GM21360 (cell line): ENCODE measurements at regions not wholly inside any gene's neighbourhood (a gene's known extent, or its start where the extent isn't known, plus 50 kb on each side); places are given as distances from the start of the nearest gene placed in this dataset.
"Not testable (repeated sequence)": the region's sequence is repeated elsewhere in the genome, so short reads cannot be mapped to it uniquely, and the experiment has no call there.

Source experiments
- ATAC-seq: cut with Tn5 transposase; IDR thresholded peaks from one replicate; pipeline ENCODE4 v1.9.1; 2021; ENCODE audit warnings: mild to moderate bottlenecking, moderate library complexity; ENCODE audit not compliant: unreplicated experiment

GRCh38 chr5:159497221-159497620 lies 166.9 kb upstream of the IL12B start:
- no peak for ATAC-seq

DNA sequence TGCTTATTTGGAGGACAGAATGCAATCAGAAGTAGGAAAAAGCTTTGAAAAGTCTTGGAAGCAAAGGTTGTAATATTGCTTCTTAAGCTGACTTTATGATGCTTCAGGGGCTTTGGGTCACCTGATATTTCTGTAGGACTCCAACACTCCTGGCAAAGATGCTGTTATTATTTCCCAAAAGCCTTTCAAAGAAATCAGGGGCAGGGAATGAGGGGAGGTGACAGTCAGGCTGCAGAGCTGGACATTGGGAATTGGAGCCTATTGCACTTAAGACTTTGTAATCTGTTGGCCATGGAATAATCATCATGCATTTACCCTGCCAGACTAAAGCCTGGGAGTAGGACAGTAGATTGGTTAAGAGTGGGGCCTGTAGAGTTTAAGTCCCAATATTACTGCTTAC lies 168.3 kb upstream of the IL12B start:
- no peak for ATAC-seq

DNA sequence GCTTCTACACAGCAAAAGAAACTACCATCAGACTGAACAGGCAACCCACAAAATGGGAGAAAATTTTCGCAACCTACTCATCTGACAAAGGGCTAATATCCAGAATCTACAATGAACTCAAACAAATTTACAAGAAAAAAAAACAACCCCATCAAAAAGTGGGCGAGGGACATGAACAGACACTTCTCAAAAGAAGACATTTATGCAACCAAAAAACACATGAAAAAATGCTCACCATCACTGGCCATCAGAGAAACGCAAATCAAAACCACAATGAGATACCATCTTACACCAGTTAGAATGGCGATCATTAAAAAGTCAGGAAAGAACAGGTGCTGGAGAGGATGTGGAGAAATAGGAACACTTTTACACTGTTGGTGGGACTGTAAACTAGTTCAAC lies 171.8 kb upstream of the IL12B start:
- ATAC-seq, result not testable (repeated sequence)

DNA sequence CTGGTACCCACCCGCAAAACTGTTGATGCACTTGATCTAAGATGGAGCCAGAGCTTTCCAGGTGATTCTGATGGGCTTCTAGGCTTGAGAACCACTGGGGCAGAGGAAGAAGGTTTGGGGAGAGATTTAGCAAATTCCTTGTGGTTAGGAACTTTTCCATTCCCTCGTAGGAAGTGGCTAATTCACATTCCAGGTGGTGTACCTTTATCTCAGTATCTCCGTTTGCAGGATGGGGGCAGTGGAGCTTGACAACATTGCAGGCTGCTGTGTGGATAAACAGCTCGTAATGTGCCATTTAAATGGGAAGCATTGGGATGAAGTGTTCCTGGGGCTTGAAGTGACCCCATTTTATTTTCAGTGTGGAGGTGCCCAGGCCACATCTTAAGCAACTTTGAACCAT lies 172.9 kb upstream of the IL12B start:
- ATAC-seq, result no peak

DNA sequence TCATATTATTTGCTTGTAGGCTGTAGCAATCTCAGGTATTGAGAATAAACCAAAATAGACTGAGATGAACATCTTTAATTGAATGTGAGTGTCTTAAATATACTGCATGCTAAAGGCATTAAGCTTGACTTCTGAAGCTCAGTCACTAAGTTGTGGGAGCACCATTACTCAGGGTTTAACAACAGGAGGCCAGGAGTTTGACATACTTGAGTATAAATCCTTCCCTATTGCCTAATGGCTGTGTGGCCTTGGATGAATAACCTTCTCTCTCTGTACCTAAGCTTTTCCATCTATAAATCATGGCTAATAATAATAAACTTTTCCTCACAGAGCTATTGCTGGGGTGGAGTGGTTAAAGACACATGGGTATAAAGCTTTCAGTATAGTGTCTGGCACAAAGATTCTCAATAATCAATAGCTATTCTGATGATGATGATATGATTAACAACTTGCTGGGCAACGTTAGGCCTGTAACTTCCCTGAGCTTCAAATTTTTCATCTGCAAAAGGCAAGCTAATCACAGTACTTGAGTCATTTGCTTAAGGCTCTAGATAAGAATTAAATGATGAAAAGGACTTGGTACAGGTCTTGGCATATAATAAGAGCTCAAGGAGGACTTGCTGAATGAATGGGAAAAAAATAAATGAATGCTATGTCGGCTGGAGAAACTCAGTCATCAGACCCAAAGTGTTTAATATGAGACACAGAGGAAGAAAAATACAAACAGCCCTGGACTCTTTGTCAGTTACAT lies 174.0 kb upstream of the IL12B start:
- no peak for ATAC-seq

- no peak for ATAC-seq
Measured at GRCh38 chr5:159504857-159505304, 174.6 kb upstream of the IL12B start.

DNA sequence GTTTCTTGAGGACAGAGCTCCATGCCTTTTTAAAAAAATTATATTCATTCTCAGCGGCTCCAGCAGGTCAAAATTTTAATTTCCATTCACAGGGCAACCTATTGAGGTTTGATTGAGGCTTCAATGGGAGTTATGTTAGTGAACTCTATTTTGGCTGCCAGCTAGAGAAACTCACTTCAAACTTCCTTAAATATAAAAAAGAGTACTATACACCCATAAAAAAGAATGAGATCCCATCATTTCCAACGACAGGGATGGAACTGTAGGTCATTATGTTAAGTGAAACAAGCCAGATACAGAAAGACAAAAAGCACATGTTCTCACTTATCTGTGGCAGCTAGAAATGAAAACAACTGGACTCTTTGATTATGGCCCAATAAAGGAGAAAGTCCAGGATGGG lies 176.8 kb upstream of the IL12B start:
- no peak for ATAC-seq

DNA sequence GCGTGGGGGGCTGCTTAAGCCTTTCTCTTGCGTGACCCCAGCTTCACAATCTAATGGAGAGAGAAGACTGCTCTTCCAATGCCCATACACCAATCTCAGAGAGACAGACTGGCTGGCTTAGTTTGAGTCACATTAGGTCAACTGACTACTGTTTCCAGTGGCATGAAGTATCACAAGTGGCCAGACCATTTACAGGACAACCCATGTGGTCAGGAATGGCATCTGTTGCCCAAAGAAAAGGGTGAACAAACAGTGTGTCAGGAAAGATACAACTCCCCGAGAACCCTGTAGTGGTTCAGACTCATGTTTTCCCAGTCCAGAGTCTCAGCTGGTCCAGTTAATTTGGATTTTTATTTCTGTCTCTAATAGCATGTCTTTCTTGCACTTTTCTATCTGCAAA lies 177.4 kb upstream of the IL12B start:
- no peak for ATAC-seq

GRCh38 chr5:159508344-159508743 lies 178.1 kb upstream of the IL12B start:
- no peak for ATAC-seq

GRCh38 chr5:159509002-159509660 lies 178.8 kb upstream of the IL12B start:
- ATAC-seq, result no peak

GRCh38 chr5:159510282-159510681 lies 180.0 kb upstream of the IL12B start:
- no peak for ATAC-seq

DNA sequence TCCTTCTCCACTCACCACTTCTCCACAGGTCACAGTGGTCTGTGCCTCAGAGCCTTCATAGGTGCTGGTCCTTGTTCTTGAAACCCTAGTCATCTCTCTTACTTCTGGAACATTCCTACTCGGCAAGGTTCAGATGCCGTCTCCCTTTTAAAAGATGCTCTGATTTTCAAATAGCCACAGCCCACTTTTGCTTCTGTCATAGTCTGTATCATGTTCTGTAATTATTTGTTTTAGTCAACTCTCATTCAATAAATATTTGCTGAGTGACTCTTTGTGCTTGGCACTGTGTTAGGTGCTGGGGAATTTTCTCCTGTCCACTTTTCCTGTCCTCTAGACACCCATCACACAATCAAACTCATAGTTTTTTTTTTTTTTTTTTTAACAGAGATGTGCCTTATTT lies 181.3 kb upstream of the IL12B start:
- no peak for ATAC-seq

DNA sequence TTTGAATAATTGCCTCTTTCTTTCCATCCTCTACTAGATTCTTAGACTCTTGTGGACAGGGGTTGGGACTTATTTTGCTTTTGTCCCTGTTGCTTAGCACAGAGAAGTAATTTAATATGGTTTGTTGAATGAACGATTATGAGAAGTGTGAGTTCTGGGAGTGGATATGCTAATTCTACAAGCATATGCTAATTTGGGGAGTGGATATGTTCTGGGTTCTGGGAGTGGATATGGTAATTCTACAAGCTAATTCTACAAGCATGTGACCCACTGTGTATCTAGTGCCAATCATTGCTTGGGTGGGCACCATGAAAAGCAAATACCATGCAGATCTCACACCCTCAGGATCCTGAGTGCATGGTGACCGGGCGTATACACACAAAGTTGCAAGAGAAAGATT lies 181.8 kb upstream of the IL12B start:
- ATAC-seq, result no peak

GRCh38 chr5:159514229-159514810 lies 184.0 kb upstream of the IL12B start:
- ATAC-seq, result no peak

DNA sequence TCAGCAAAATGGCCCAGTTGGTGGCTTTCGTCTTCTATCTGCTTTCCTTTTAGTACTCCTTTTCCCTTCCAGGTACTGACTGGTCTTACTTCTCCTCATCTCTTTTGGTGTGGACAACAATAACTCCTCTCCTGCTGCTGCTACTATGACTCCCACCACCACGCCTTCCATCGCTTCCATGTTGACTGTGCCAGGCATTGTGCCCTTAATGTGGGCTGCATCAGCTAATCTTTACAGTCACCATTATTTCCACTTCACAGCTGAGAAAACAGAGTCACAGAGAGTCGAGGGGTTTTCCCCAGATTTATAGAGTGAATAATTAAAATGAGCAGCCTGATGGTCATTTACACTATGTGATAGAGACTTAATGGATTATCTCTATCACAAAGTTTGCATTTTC lies 184.9 kb upstream of the IL12B start:
- ATAC-seq, result no peak

DNA sequence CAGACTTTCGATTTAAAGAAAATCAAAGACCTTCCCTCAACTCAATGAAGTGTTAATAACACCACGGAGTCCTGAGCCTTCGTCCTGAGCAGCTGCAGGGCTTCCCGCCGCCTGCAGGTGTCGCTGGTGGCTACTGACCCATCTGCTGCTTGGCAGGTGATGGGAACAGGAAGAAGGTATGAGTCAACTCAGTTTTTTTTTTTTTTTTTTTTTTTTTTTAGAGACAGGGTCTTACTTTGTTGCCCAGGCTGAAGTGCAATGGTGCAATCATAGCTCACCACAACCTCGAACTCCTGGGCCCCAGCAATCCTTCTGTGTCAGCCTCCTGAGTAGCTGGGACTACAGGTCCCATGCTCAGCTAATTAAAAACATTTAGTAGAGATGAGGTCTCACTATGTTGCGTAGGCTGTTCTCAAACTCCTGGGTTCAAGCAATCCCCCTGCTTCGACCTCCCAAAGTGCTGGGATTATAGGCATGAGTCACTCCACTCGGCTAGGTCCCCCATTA lies 185.7 kb upstream of the IL12B start:
- ATAC-seq, result peak; percentile 96

- no peak for ATAC-seq
Measured at GRCh38 chr5:159518371-159518770, 188.1 kb upstream of the IL12B start.

DNA sequence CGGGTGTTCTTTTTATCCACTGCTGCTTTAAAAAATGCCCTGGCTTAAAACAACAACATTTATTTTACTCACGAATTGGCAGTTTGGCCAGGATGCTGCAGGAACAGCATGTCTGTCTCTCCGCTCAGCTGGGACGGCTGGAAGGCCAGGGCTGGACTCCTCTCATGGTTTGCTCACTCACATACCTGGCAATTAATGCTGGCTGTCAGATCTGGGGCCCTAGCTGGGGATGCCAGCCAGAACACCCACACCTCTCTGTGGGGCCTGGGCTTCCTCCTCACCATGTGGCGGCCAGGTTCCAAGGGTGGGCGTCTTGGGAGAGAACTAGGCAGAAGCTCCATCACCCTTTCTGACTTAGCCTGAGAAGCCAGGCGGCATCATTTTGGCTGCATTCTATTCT lies 189.1 kb upstream of the IL12B start:
- no peak for ATAC-seq

GRCh38 chr5:159522841-159523240 lies 192.6 kb upstream of the IL12B start:
- no peak for ATAC-seq

DNA sequence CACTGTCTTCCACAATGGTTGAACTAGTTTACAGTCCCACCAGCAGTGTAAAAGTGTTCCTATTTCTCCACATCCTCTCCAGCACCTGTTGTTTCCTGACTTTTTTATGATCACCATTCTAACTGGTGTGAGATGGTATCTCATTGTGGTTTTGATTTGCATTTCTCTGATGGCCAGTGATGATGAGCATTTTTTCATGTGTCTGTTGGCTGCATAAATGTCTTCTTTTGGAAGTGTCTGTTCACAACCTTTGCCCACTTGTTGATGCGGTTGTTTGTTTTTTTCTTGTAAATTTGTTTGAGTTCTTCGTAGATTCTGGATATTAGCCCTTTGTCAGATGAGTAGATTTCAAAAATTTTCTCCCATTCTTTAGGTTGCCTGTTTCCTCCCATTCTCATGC lies 194.0 kb upstream of the IL12B start:
- ATAC-seq, result not testable (repeated sequence)

GRCh38 chr5:159525117-159525516 lies 194.8 kb upstream of the IL12B start:
- ATAC-seq, result no peak
